H1 (cell line): ENCODE measurements at regions not wholly inside any gene's neighbourhood (a gene's known extent, or its start where the extent isn't known, plus 50 kb on each side); places are given as distances from the start of the nearest gene placed in this dataset.

ENCODE experiments used
- CEBPB ChIP-seq: IDR thresholded peaks from 2 replicates; pipeline ENCODE4 v1.6.1; 2012; ENCODE audit warnings: low read depth, low read length
- CHD2 ChIP-seq: IDR thresholded peaks from 2 replicates; pipeline ENCODE4 v1.6.1; 2012; ENCODE audit warnings: low read length, improper control_type of control experiment
- EZH2 ChIP-seq: fragments of 200-600 bp; sonication (generic); IDR thresholded peaks from 2 replicates; pipeline ENCODE4 v1.7.1; 2012; ENCODE audit warnings: low read depth, mild to moderate bottlenecking, moderate library complexity, low read length, inconsistent platforms; ENCODE audit not compliant: severe bottlenecking
- JUN ChIP-seq: IDR thresholded peaks from 2 replicates; pipeline ENCODE4 v1.6.1; 2011; ENCODE audit warnings: low read depth, mild to moderate bottlenecking, improper control_type of control experiment, low read length
- JUND ChIP-seq: IDR thresholded peaks from 2 replicates; pipeline ENCODE4 v1.6.1; 2011; ENCODE audit warnings: mild to moderate bottlenecking, improper control_type of control experiment, low read length
- SIN3A ChIP-seq, 2 experiments: IDR thresholded peaks in 1 of 2; conservative IDR thresholded peaks in 1 of 2; 2 replicates each; pipeline ENCODE4 v1.6.1; 2011 to 2012; ENCODE audit warnings: low read length in 2 of 2, improper control_type of control experiment in 1 of 2, low read depth in 1 of 2, mild to moderate bottlenecking in 1 of 2
- SIX5 ChIP-seq: IDR thresholded peaks from 2 replicates; pipeline ENCODE4 v1.6.1; 2011; ENCODE audit warnings: mild to moderate bottlenecking, low read depth, low read length
- TAF1 ChIP-seq: IDR thresholded peaks from 2 replicates; pipeline ENCODE4 v1.6.1; 2011; ENCODE audit warnings: mild to moderate bottlenecking, low read depth, low read length
- ZNF274 ChIP-seq: IDR thresholded peaks from 2 replicates; pipeline ENCODE4 v1.7.0; 2012; ENCODE audit warnings: low read length, borderline replicate concordance; ENCODE audit errors: extremely low read depth
- TF ChIP-seq, protein P1 (sequence below), 3 experiments: IDR thresholded peaks; 1 replicate in 2 of 3; 2 replicates in 1 of 3; pipeline versions ENCODE4 v1.5.1 to v1.6.1; 2011; ENCODE audit warnings: low read length in 3 of 3, mild to moderate bottlenecking in 3 of 3, inconsistent platforms in 2 of 3, low read depth in 1 of 3, moderate library complexity in 1 of 3; ENCODE audit not compliant: insufficient read depth in 1 of 3; ENCODE audit errors: control extremely low read depth in 1 of 3
- TF ChIP-seq, protein P2 (sequence below): IDR thresholded peaks from 2 replicates; pipeline ENCODE4 v1.6.1; 2011; ENCODE audit warnings: low read depth, mild to moderate bottlenecking, low read length; ENCODE audit not compliant: insufficient read depth
- TF ChIP-seq, protein P3 (sequence below): IDR thresholded peaks from 2 replicates; pipeline ENCODE4 v1.6.1; 2012; ENCODE audit warnings: inconsistent platforms

- TF ChIP-seq CHD2 (no peak), EZH2 (no peak), CEBPB (no peak), JUN (no peak), ZNF274 (no peak), SIX5 (no peak), JUND (no peak), SIN3A (conservative IDR thresholded peaks at IDR 0.05 in 1 of 2, IDR thresholded peaks at IDR 0.05 in 1 of 2; ENCODE audit: low read depth in 1 of 2, low read length in 2 of 2) (no peak), TAF1 (no peak)
- TF ChIP-seq, protein P1, sequence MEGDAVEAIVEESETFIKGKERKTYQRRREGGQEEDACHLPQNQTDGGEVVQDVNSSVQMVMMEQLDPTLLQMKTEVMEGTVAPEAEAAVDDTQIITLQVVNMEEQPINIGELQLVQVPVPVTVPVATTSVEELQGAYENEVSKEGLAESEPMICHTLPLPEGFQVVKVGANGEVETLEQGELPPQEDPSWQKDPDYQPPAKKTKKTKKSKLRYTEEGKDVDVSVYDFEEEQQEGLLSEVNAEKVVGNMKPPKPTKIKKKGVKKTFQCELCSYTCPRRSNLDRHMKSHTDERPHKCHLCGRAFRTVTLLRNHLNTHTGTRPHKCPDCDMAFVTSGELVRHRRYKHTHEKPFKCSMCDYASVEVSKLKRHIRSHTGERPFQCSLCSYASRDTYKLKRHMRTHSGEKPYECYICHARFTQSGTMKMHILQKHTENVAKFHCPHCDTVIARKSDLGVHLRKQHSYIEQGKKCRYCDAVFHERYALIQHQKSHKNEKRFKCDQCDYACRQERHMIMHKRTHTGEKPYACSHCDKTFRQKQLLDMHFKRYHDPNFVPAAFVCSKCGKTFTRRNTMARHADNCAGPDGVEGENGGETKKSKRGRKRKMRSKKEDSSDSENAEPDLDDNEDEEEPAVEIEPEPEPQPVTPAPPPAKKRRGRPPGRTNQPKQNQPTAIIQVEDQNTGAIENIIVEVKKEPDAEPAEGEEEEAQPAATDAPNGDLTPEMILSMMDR (IDR thresholded peaks at IDR 0.05; ENCODE audit: control extremely low read depth in 1 of 3, insufficient read depth in 1 of 3, low read depth in 1 of 3, low read length in 3 of 3), result no peak
- TF ChIP-seq, protein P2, sequence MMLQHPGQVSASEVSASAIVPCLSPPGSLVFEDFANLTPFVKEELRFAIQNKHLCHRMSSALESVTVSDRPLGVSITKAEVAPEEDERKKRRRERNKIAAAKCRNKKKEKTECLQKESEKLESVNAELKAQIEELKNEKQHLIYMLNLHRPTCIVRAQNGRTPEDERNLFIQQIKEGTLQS, result no peak
- TF ChIP-seq, protein P3, sequence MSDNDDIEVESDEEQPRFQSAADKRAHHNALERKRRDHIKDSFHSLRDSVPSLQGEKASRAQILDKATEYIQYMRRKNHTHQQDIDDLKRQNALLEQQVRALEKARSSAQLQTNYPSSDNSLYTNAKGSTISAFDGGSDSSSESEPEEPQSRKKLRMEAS, result no peak
These were observed 54.0 kb upstream of the TNFRSF19 start for GRCh38 chr13:23516190-23516589.
